ENCODE measurements at regions not wholly inside any gene's neighbourhood (a gene's known extent, or its start where the extent isn't known, plus 50 kb on each side); places are given as distances from the start of the nearest gene placed in this dataset.
"Not testable (repeated sequence)": the region's sequence is repeated elsewhere in the genome, so short reads cannot be mapped to it uniquely, and the experiment has no call there.

DNA sequence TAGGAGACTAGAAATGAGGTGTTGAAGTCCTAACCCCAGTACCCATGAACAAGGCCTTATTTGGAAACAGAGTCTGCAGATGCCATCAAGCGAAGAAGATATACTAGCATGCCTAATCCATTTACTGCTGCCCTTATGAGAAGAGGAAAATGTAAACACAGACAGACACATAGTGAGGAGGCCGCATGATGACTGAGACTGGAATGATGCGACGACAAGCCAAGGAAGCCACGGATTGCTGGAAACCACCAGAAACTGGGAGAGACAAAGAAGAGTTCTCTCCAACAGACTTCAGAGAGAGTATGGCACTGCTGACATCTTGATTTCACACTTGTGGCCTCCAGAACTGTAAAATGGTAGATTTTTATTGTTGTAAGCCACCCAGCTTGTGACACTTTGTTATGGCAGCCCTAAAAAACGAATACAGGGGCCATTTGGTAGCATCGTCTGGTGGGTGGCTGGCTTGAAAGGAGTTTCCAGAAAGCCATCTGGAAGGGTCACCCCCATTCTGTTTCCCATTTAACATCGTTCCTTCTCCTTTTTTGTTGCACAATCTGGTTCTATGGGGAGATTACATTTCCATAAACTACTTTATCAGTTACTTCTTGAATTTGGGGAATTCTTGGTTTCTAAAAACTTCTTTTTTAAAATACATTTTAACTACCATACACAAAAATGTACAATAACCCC is 193.1 kb downstream of the HSD17B3 start:
- intact Hi-C loops (cut with micrococcal nuclease), result no loop called here
- DNase-seq (no peak), ATAC-seq (no peak)

DNA sequence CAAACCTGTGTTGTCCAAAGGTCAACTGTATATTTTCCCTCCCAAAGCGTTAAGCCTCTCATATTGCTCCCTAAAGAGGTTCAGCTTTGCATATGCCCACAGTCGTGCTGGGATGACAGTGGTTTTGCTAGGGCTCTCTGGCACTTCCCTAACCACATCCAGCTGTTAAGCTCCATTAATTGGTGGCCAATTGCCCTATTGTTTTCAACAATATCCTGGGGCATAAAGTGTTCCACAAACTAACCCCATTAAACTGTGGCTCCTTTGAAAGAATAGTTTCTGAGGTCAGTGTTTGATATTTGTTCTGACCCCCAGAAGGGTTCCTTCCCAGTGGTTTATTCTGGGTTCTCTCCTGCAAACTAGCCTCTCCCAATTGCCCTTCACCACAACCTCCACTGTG is 194.5 kb downstream of the HSD17B3 start:
- ATAC-seq (no peak), DNase-seq (no peak)
- intact Hi-C loops (cut with micrococcal nuclease), result no loop called here

DNA sequence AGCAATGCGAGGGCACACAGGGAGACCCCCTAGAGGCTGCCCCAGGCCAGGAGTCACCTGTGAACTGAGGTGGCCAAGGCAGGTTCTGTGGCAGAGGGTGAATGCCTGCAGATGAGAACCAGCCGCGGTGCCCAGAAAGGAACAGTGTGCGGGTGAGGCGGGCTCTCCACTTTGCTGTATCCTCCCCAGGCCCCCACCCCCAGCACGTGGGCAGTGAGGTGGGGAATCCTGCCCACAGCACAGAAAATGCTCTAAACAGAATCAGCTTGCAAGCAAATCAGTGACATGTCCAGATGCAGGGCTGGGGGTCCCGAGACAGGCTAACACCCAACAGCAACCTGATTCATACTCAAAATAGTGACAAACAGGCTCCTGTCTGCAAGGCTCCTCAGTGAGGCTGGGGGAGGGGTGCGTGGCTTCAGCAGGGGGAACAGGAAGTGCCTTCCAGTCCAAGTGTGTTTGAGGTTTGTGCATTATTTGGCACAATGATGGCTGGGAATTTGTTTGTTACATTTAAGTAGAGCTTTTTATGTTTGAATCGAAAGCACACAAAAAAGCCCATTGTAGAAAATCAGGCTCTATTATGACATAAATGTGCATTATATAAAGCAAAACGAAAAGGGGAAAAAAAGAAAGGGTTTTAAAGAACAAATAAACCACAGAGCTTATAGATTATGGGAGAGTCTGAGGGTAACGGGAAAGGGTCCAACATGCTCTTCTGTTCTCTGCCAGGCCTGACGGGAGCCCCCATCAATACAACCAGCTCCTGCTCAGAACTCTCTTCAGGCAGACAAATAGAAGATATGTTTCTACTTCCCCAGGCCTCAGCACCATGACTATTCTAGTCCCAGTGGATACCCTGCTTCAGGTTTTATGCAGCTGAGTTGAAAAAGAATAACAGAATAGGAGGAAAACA is 201.3 kb downstream of the HSD17B3 start:
- ATAC-seq (no peak), DNase-seq (no peak)
- intact Hi-C loops (cut with micrococcal nuclease), result no loop called here

DNA sequence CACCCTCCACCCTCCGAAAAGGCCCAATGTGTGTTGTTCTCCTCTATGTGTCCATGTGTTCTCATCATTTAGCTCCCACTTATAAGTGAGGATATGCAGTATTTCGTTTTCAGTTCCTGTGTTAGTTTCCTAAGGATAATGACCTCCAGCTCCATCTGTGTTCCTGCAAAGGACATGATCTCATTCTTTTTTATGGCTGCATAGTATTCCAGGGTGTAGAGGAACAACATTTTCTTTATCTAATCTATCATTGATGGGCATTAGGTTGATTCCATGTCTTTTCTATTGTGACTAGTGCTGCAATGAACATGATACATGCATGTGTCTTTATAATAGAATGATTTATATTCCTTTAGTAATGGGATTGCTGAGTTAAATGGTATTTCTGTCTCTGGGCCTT is 211.3 kb downstream of the HSD17B3 start:
- DNase-seq; ATAC-seq; intact Hi-C loops (cut with micrococcal nuclease): not testable (repeated sequence)

DNA sequence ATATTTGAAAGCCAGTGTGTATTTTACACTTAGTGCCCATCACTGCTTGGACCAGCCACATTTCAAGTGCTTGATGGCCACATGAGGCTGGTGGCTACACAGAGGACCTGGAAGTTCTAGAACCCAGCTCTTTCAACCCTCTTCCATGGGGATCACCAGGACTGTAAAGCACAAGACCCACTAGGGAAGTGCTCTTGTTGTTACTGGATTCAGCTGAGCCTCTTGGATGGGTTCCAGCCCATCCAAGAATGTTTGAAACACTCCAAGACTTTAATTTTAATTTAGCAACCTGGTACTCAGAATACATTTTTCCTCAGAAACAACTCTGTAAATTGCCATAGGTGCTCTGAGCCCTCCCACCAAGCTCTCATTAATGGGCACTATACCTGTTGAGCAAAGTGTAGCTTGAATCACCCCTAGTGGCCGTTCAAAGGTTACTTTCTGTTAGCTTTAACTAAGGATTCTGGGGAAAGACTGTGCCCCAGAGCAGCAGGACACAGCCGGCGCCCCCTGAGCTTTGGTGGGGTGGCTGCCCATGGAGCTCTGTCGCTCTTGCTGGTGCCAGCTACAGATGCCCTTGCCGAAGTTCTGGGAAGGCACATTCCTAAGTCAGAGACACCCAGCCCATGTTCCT is 212.4 kb downstream of the HSD17B3 start:
- ATAC-seq, result no peak
- DNase-seq, result no peak
- intact Hi-C loops (cut with micrococcal nuclease), result no loop called here

DNA sequence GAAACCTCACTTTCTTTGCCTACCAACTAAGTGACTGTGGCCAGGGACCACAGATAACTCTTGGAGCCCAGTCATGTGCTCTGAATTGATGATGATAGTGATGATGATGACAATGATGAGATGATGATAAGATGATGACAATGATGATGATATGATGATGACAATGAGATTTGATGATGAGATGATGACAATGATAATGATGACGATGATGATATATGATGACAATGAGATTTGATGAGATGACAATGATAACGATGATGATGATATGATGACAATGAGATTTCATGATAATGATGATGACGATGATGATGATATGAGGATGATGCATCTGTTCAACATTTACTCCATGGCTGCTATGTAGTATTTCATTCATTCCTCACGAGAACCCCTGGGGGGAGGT is 213.0 kb downstream of the ERCC6L2 start:
- intact Hi-C loops (cut with micrococcal nuclease), result no loop called here
- DNase-seq, result no peak
- ATAC-seq, result no peak

DNA sequence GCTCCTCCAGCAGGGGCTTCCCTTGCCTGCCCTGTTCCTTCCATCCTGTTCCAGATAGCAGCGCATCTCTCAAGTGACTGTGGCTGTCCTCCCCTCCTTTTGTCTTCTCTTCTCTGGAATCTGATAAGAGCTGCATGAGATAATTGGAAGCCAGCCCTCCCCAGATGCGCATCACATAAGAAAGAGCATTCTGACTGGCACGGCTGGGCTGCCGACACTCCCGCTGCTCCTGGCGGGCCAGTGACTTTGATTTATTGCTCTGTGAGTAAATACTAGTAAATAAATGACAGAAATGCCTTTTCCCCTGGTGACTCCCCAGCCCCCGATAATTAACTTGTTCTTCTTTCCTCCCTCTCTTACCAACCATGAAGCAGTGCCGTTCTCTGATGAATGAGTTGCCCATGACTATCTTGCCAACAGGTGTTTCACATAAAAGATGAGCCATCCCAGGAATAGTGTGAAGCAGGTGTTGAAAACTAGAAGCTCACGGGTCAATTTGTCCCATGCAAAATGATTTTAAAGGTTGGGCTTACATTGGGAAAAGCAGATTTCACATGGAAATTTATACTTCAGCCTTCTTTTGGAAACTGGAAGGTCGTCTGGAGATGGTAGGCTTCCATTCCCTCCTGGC is 212.3 kb downstream of the ERCC6L2 start:
- intact Hi-C loops (cut with micrococcal nuclease), result no loop called here
- ATAC-seq, result no peak
- no peak for DNase-seq

DNA sequence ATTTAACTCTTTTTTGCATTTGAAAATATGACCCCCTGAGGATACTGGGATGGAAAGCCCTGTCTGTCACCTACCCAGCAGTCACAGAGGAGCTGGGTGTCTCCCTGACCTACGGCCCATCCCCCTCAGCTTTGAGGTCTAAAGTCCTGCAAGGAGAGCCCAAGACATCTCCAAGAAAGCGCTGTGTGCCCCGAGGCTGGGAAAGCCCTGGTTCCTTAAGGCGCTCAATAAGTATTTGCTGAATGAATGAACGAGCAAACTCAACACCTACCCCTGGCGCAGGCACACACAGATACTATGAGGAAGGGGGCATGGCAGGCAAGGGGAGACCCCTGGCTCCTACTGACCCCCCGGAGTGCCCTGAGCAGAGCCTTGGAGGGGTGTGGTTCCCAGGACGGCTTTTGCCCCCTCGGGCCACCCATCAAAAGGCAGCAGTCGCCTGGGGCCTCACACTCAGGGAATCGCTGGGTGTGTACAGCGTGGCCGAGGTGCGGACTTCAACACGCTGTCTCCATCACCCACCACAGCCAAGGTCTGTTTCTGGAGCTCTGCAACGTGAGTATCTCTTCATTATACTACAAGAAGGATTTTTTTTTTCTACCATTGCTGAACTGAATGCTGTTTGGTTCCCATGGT is 211.6 kb downstream of the ERCC6L2 start:
- ATAC-seq, result no peak
- DNase-seq, result no peak
- intact Hi-C loops (cut with micrococcal nuclease), result no loop called here

DNA sequence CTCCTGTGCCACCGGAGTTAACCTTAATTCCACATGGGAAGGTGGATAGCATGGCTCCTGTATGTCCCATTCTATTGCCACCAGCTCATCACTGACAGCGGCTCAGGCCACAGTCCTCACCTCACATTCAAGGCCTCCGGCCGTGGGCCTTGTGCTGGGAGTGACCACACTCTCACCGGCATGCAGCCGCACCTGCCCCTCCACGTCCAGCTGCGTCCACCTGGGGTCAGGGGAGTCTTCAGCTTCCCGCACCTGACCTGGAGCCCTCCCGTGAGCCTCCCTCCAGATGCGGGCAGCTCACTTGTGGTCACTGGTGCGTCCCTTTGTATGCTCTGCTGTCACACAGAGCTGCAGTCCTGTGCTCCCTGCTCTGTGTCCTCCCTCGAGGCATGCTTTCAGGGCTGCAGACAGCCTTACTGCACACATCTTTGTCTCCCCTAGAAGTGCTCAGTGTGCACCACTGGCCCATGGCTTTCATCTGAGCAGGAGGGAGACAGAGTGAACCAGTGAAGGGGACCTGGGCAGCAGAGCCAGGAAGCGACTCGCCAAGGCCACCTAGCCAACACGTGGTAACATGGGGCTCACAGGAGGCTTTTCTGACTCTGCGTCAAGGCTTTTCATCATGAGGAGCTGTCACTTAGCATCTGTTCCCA is 210.1 kb downstream of the ERCC6L2 start:
- intact Hi-C loops (cut with micrococcal nuclease), result no loop called here
- DNase-seq (no peak), ATAC-seq (no peak)

DNA sequence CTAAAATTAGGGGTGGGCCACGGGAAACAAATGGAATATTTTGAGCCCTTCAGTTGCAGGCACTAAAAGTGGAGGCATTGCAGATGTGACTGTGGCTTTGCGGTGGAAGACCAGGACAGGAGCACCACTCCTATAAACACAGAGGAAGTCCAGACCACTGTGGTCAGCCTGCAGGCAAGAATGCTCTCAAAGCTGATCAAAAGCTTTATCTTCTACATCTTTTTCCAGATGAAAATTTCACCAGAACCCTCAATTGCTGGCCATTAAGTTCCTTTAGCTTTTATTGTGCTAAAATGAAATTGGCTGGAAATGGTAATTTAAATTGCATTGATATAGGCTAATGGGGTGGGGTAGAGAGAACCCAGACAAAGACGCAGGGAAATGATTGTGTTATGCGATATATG is 208.8 kb downstream of the ERCC6L2 start:
- DNase-seq, result no peak
- no peak for ATAC-seq
- intact Hi-C loops (cut with micrococcal nuclease), result no loop called here

DNA sequence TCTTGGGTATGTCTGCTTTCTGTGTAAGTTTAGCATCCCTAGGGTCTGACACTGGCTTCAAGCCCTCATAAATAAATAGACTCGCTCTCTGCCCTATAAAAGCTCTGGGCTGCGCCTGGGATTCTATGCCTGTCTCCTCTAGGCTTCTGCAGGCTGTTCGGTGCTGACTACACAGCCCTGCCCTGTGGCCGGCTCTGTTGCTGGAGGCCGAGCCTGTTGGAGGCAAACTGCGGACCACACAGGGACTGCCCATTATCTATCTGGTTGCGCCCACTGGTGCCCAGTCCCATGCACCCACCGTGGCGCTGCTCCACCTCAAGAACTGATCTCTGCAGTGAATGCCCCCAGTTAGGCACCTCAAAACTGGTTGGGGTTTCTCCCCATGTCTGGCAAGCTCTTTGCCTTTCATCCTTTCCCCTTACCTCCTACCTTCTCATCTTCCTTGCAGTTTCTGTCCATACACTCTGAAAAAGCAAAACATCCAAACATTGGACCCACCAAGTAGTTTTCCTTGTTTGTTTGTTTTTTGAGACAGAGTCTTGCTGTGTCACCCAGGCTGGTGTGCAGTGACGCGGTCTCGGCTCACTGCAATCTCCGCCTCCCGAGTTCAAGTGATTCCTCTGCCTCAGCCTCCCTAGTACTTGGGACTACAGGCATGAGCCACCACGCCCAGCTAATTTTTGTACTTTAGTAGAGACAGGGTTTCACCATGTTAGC is 207.2 kb downstream of the ERCC6L2 start:
- no peak for DNase-seq
- ATAC-seq, result no peak
- intact Hi-C loops (cut with micrococcal nuclease), result no loop called here

DNA sequence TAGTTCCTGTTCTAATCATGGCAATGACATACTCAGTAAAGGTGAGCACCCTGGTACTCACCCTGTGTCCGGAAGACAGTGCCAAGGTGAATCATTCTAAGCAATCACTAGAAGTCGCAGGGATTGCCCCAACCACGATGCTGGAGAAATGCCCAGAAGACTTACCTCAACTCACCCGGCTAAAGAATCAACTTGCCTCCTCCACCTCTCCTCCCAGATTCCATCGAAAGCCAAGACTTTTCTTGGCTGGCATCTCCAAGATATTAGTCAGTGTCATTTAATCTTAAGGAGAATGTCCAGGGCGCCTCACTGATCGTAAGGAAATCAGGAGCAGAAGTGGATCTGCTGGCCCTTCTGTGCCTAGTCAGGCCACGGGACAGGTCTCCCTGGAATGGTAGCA is 204.9 kb downstream of the ERCC6L2 start:
- ATAC-seq (no peak), DNase-seq (no peak)

DNA sequence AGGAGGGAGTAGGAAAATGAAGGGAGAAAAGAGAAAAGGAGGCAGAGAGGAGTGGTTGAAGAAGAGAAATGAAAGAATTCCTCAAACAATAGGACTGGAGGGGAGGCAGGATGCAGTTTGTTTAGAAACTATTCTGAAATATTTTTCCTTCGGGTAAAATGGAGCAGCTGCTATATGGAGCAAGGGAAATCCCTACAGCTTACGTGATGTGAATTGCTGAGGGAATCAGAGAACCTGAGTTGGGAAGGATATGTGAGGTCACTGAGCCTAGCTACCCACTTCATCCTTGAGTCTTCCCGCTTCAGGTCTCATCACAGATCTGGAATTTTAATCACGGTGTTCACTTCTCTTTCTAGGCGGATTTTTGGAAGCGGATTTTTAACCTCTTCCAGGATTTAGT is 204.3 kb downstream of the ERCC6L2 start:
- no peak for ATAC-seq
- no peak for DNase-seq
- intact Hi-C loops (cut with micrococcal nuclease), result no loop called here

More for the DNA sequence above, 204.9 kb downstream of the ERCC6L2 start:
- intact Hi-C loops (cut with micrococcal nuclease), result no loop called here

DNA sequence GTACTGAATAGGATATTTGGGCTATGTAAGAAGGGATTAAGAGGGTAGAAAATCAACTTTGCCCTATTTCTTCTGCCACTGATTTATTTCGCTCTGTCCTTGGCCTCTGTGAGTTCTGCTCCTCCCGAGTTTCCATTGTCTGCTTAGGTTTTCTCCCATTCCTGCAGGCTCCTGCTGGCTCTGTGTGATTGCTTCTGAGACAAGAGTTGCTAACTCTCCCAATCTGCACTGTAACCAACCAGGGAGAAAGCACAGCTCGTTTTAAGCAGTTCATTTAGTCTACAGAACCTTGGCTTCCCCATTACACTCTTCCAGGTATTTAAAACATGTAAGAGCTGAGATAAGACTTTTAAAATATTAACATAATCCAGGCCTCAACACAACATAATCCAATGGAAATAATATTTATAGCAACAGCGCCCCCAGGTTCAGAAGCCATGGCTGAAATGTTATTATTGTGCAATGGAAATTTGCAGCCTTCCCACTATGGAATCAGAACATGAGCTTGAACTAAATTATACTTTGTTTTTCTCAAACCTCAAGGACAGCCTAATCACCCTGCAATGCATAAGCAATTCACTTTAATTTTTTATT is 203.5 kb downstream of the ERCC6L2 start:
- intact Hi-C loops (cut with micrococcal nuclease), result no loop called here
- DNase-seq (no peak), ATAC-seq (no peak)

DNA sequence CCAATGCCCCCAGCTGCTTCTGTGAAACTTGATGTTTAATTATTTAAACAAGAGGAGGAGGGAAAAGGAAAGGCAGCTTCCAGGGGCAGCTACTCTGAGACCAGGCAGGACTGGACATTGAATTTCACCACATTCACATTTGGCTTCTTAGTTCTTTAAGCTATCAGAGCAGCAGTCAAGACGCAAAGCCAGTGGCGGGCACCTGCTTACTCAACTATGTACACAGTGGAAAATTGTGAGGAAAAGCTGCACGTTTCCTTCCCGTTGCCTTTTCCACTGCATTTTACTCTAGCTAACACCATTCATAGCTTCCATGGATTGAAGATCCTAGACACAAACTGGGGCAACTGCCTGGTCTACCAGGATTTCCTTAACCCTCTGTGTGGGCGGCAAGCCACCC is 200.3 kb downstream of the ERCC6L2 start:
- DNase-seq (no peak), ATAC-seq (no peak)
- intact Hi-C loops (cut with micrococcal nuclease), result no loop called here

DNA sequence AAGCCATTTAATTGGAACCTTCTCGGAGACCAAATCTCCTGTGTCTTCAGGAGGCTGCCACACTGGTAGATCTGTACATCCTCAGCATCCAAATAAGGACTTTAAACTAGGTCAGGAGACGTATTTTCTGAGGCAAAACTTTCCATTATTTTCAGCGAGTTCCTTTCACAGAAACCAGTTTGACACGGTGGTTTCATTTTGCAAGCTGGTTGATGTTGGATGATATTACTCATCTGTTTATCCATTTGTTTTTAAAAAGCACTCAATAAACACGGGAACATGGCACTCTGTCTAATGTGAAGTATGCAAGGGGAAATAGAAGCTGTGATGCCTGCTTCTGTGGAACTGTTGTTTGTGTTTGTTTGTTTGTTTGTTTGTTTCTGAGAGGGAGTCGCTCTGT is 199.6 kb downstream of the ERCC6L2 start:
- DNase-seq, result no peak
- no peak for ATAC-seq
- intact Hi-C loops (cut with micrococcal nuclease), result no loop called here

DNA sequence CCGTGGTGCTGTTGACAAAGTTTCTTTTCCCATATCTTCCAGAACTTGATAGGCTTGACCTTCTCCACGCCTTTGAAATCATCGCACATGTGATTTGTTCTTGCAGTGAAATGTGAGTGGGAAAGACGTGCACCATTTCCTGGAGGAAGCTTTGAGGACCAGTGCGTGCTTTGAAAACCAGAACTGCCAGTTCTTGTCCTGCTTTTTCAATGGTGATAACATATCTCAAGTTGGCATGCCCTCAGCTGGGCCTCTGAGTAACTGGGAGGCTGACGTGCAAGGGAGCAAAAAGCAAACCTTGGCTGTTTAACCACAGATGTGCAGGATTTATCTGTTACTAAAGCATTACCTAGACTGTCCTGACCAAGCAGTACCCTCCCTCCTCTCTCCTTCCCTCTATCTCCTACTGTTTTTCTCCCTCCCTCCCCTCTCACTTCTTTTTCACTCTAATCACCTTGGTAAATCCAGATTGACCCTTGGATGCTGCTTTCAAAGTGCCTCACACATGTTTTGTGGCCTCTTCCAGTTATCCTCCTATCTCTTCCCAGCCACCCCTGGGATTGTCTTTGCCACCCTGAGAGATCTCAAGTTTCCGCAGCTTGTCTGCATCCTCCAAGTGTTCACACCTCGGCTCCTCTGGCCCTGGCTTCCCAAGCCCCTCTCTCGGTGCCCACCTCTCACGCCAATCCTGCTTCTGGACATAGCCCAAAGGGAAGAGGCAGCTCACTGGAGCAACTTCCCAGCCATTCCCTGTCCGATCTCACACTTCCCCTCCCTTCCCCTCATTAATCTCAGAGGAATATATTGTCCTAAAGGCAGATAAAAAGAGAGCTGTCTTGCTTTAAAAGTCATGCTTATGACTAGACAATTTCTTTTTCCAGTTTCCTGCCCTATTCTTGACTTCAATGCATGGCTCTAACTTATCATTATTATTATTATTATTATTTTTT is 198.3 kb downstream of the ERCC6L2 start:
- DNase-seq (no peak), ATAC-seq (peak; percentile 84)

More for the DNA sequence above, 198.3 kb downstream of the ERCC6L2 start:
- intact Hi-C loops (cut with micrococcal nuclease), result no loop called here
